CD14-positive monocyte (primary cell): ENCODE measurements at regions not wholly inside any gene's neighbourhood (a gene's known extent, or its start where the extent isn't known, plus 50 kb on each side); places are given as distances from the start of the nearest gene placed in this dataset.

Experiments
- DNase-seq, 3 donors: peaks; one replicate each; pipeline ENCODE4 v3.0.0-alpha.2; 2011 to 2022
- H2AFZ ChIP-seq: 2 replicates; pipeline ENCODE4 v1.6.0; 2012; ENCODE audit warnings: mild to moderate bottlenecking, low read depth, low read length, inconsistent platforms; ENCODE audit not compliant: insufficient read depth, poor library complexity, severe bottlenecking
- H3K27ac ChIP-seq, 2 donors: 1 replicate in 1 of 2; 2 replicates in 1 of 2; pipeline ENCODE4 v1.5.1; 2012 to 2013; ENCODE audit warnings: low read length in 2 of 2, control low read depth in 1 of 2, inconsistent platforms in 1 of 2, low read depth in 1 of 2, mild to moderate bottlenecking in 1 of 2
- H3K27me3 ChIP-seq, 2 donors: one replicate each; pipeline versions ENCODE4 v1.6.0 to v1.6.1; 2011 to 2013; ENCODE audit warnings: low read length in 2 of 2; ENCODE audit not compliant: control insufficient read depth in 2 of 2, insufficient read depth in 2 of 2
- H3K36me3 ChIP-seq, 2 donors: replicated peaks in 1 of 2; 1 replicate in 1 of 2; 2 replicates in 1 of 2; pipeline versions ENCODE4 v1.5.1 to v1.6.1; 2012 to 2013; ENCODE audit warnings: low read length in 2 of 2, control low read depth in 1 of 2, inconsistent platforms in 1 of 2, mild to moderate bottlenecking in 1 of 2; ENCODE audit not compliant: insufficient read depth in 2 of 2, control insufficient read depth in 1 of 2
- H3K4me1 ChIP-seq, 2 donors: 1 replicate in 1 of 2; 2 replicates in 1 of 2; pipeline versions ENCODE4 v1.5.1 to v1.6.1; 2012 to 2013; ENCODE audit warnings: low read length in 2 of 2, control low read depth in 1 of 2, inconsistent platforms in 1 of 2, mild to moderate bottlenecking in 1 of 2, moderate library complexity in 1 of 2; ENCODE audit not compliant: insufficient read depth in 2 of 2, control insufficient read depth in 1 of 2
- H3K4me2 ChIP-seq: replicated peaks from 2 replicates; pipeline ENCODE3; 2012; ENCODE audit warnings: low read length, moderate library complexity, mild to moderate bottlenecking; ENCODE audit not compliant: poor library complexity, severe bottlenecking; ENCODE audit errors: extremely low read depth
- H3K4me3 ChIP-seq, 3 experiments: fragments of 200-600 bp in 1 of 3; sonication (generic) in 1 of 3; replicated peaks in 1 of 3; 1 replicate in 2 of 3; 2 replicates in 1 of 3; pipeline ENCODE4 v1.5.1; 2011 to 2013; ENCODE audit warnings: low read length in 3 of 3, mild to moderate bottlenecking in 3 of 3, control low read depth in 2 of 3, low read depth in 2 of 3, inconsistent platforms in 1 of 3, moderate library complexity in 1 of 3
- H3K79me2 ChIP-seq: 2 replicates; pipeline ENCODE4 v1.6.0; 2012; ENCODE audit warnings: mild to moderate bottlenecking, control low read depth, inconsistent platforms, low read length, moderate library complexity; ENCODE audit not compliant: insufficient read depth
- H3K9ac ChIP-seq: 2 replicates; pipeline ENCODE4 v1.6.0; 2017; ENCODE audit warnings: low read length, mild to moderate bottlenecking; ENCODE audit not compliant: insufficient read depth, poor library complexity, severe bottlenecking
- H3K9me3 ChIP-seq, 2 donors: replicated peaks in 1 of 2; 1 replicate in 1 of 2; 2 replicates in 1 of 2; pipeline versions ENCODE4 v1.5.1 to v1.6.1; 2012 to 2013; ENCODE audit warnings: low read length in 2 of 2, control low read depth in 1 of 2; ENCODE audit not compliant: control insufficient read depth in 1 of 2, insufficient read depth in 1 of 2
- H4K20me1 ChIP-seq: 2 replicates; pipeline ENCODE4 v1.6.0; 2012; ENCODE audit warnings: mild to moderate bottlenecking, low read length, control low read depth, moderate library complexity; ENCODE audit not compliant: insufficient read depth
- H3K27ac Mint-ChIP-seq, 7 donors: one replicate each; pipeline ENCODE4 v1.8.0; 2020; ENCODE audit warnings: mild to moderate bottlenecking in 7 of 7, mixed read lengths in 7 of 7, moderate library complexity in 6 of 7, inconsistent platforms in 2 of 7
- H3K27me3 Mint-ChIP-seq, 3 donors: one replicate each; pipeline ENCODE4 v1.8.0; 2021 to 2022; ENCODE audit warnings: low read depth in 3 of 3, mild to moderate bottlenecking in 3 of 3, mixed read lengths in 3 of 3, moderate library complexity in 3 of 3, inconsistent platforms in 1 of 3
- H3K36me3 Mint-ChIP-seq, 2 donors: one replicate each; pipeline ENCODE4 v1.8.0; 2020; ENCODE audit warnings: mixed read lengths in 2 of 2, inconsistent platforms in 1 of 2, mild to moderate bottlenecking in 1 of 2
- H3K4me1 Mint-ChIP-seq: one replicate; pipeline ENCODE4 v1.8.0; 2020; ENCODE audit warnings: mild to moderate bottlenecking, mixed read lengths
- H3K4me3 Mint-ChIP-seq, 2 donors: one replicate each; pipeline ENCODE4 v1.8.0; 2020; ENCODE audit warnings: mild to moderate bottlenecking in 2 of 2, mixed read lengths in 2 of 2, moderate library complexity in 1 of 2
- H3K9me3 Mint-ChIP-seq, 7 donors: one replicate each; pipeline ENCODE4 v1.8.0; 2020 to 2022; ENCODE audit warnings: mixed read lengths in 7 of 7, mild to moderate bottlenecking in 6 of 7, moderate library complexity in 6 of 7, inconsistent platforms in 2 of 7
- WGBS: methylation state at CpG from one replicate; pipeline ENCODE4 v1.1.5; 2013; ENCODE audit warnings: missing lambda C conversion rate; ENCODE audit not compliant: insufficient coverage; 5-methylcytosine and 5-hydroxymethylcytosine counted together
- intact Hi-C, 2 donors: fragments of 100-400 bp; cut with micrococcal nuclease; formaldehyde crosslinking; loops; one replicate each; pipeline versions ENCODE4 v1.15.0 to v1.15.1; 2023
- TF ChIP-seq, protein P1 (sequence below): fragments of 200-600 bp; IDR thresholded peaks from one replicate; pipeline ENCODE4 v1.8.0; 2022; ENCODE audit warnings: antibody characterized with exemption, mild to moderate bottlenecking

DNA sequence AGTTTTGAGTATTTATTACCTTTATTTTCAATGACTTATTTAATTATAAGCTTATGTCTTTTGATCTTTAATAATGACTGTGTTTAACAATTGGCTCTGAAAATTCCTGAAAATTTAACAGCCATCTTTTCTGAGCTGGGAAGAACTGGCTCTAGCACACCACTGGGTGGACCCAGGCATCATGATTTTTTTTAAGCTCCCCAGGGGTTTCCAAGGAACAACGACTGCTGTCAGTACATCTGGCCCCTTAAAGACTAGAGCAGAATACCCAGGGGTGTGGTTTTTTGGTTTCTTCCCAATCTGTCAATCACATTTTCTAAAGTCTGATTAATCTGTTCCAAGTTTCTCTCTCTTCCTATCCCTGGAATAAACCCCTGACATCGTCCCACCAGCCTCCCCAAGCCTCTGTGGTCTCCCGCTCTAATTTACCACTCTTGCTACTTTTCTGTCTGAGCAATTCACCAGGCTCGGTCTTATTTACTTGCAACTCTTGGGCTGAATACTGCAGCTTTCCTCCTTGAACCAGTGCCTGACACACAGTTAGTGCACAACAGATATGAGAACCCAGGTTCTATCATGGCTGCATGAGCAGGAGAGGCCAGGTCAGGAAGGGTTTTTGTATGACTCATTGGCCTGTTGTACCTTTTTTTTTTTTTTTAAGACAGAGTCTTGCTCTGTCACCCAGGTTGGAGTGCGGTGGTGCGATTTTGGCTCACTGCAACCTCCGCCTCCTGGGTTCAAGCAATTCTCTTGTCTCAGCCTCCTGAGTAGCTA, 321.9 kb downstream of the ZSWIM6 start:
- Histone ChIP-seq H3K4me2 (no peak overlapping the region), H3K36me3 (no peaks in the 10 kb centered on the region), H3K27me3 (no peaks in the 10 kb centered on the region), H3K9ac (no peak overlapping the region), H2AFZ (no peak overlapping the region), H3K4me1 (no peaks in the 10 kb centered on the region), H4K20me1 (no peaks in the 10 kb centered on the region), H3K4me3 (no peak overlapping the region), H3K79me2 (no peaks in the 10 kb centered on the region), H3K9me3 (no peaks in the 10 kb centered on the region), H3K27ac (no peak overlapping the region)
- TF ChIP-seq, protein P1, sequence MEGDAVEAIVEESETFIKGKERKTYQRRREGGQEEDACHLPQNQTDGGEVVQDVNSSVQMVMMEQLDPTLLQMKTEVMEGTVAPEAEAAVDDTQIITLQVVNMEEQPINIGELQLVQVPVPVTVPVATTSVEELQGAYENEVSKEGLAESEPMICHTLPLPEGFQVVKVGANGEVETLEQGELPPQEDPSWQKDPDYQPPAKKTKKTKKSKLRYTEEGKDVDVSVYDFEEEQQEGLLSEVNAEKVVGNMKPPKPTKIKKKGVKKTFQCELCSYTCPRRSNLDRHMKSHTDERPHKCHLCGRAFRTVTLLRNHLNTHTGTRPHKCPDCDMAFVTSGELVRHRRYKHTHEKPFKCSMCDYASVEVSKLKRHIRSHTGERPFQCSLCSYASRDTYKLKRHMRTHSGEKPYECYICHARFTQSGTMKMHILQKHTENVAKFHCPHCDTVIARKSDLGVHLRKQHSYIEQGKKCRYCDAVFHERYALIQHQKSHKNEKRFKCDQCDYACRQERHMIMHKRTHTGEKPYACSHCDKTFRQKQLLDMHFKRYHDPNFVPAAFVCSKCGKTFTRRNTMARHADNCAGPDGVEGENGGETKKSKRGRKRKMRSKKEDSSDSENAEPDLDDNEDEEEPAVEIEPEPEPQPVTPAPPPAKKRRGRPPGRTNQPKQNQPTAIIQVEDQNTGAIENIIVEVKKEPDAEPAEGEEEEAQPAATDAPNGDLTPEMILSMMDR = no peak
- WGBS = 95% methylated on average over 7 of the region's 7 CpGs
- H3K36me3 Mint-ChIP-seq = no peaks in the 10 kb centered on the region
- H3K27me3 Mint-ChIP-seq = peaks cover 0 to 8% (median 1%) of the 10 kb centered on the region in 3 donors
- H3K4me3 Mint-ChIP-seq = no peak overlapping the region
- intact Hi-C loops = no loop called here
- no peaks in the 10 kb centered on the region for H3K9me3 Mint-ChIP-seq
- DNase-seq = no peak
- H3K27ac Mint-ChIP-seq = peak overlapping the region in 1 of 7 donors; percentile 5
- H3K4me1 Mint-ChIP-seq = peaks cover 3% of the 10 kb centered on the region

DNA sequence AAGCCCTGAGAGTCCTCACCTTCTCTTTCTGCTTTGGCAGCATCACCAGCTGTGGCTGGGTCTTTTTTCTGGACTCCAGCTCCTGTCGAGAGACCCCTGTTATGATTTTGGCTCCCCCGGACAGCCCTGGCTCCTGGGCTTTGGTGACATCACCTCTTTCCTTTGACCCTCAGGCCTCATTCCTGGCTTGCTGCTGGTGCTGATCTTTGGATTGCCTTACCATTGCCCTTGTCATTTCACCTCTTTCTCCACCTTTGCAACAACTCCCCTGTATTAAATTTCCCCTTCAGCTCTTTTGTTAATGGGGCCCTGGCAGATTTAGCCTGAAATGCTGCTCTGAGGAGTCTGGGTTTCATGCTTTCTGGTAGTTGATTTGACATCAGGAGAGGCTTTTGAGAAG, 322.8 kb downstream of the ZSWIM6 start:
- Histone ChIP-seq H3K9me3 (no peaks in the 10 kb centered on the region), H3K79me2 (no peaks in the 10 kb centered on the region), H3K9ac (no peak overlapping the region), H3K27me3 (no peaks in the 10 kb centered on the region), H3K4me2 (no peak overlapping the region), H2AFZ (no peak overlapping the region), H3K4me3 (no peak overlapping the region), H3K36me3 (no peaks in the 10 kb centered on the region), H3K27ac (no peak overlapping the region), H4K20me1 (no peaks in the 10 kb centered on the region), H3K4me1 (no peaks in the 10 kb centered on the region)
- 100% methylated on average over 2 of the region's 2 CpGs for WGBS
- Mint-ChIP-seq H3K36me3 (no peaks in the 10 kb centered on the region), H3K4me3 (no peak overlapping the region), H3K4me1 (peaks cover 3% of the 10 kb centered on the region), H3K27me3 (peaks cover 0 to 5% (median 1%) of the 10 kb centered on the region in 3 donors), H3K27ac (no peak overlapping the region), H3K9me3 (no peaks in the 10 kb centered on the region)
- no peak for DNase-seq
- intact Hi-C loops = no loop called here
- TF ChIP-seq, protein P1 = no peak
